Coronary artery (tissue), 2 donors: ENCODE measurements at regions not wholly inside any gene's neighbourhood (a gene's known extent, or its start where the extent isn't known, plus 50 kb on each side); places are given as distances from the start of the nearest gene placed in this dataset.

Source experiments
- DNase-seq: peaks from one replicate; pipeline ENCODE4 v3.0.0-alpha.2; 2017; ENCODE audit warnings: low spot score
- H3K27ac ChIP-seq, 2 donors: fragments of 200-600 bp; sonication (generic); one replicate each; pipeline ENCODE4 v1.5.1; 2016 to 2019
- H3K4me3 ChIP-seq: fragments of 200-600 bp; sonication (generic); 2 replicates; pipeline ENCODE4 v1.5.1; 2016; ENCODE audit warnings: mild to moderate bottlenecking, moderate library complexity
- CTCF ChIP-seq: fragments of 200-600 bp; sonication (generic); IDR thresholded peaks from one replicate; pipeline ENCODE4 v1.5.1; 2019; ENCODE audit warnings: antibody characterized with exemption

- no peak for DNase-seq
- no peak for TF ChIP-seq CTCF
- H3K27ac ChIP-seq: no peak overlapping the region
- no peak overlapping the region for H3K4me3 ChIP-seq
Measured at GRCh38 chr3:65048151-65048550, 360.4 kb upstream of the ADAMTS9 start.

- H3K4me3 ChIP-seq: no peak overlapping the region
- TF ChIP-seq CTCF: no peak
- H3K27ac ChIP-seq: no peak overlapping the region
- DNase-seq: no peak
Measured at GRCh38 chr3:65045138-65045537, 357.3 kb upstream of the ADAMTS9 start.

GRCh38 chr3:65044401-65044800 lies 356.6 kb upstream of the ADAMTS9 start:
- Histone ChIP-seq H3K27ac (no peak overlapping the region), H3K4me3 (no peak overlapping the region)
- TF ChIP-seq CTCF: no peak
- DNase-seq: no peak

GRCh38 chr3:65042675-65043074 lies 354.9 kb upstream of the ADAMTS9 start:
- no peak for TF ChIP-seq CTCF
- Histone ChIP-seq H3K27ac (no peak overlapping the region), H3K4me3 (no peak overlapping the region)
- DNase-seq: no peak

GRCh38 chr3:65039754-65040210 lies 352.0 kb upstream of the ADAMTS9 start:
- no peak for DNase-seq
- H3K4me3 ChIP-seq: no peak overlapping the region
- H3K27ac ChIP-seq: no peak overlapping the region
- TF ChIP-seq CTCF: no peak

GRCh38 chr3:65037861-65038260 lies 350.1 kb upstream of the ADAMTS9 start:
- Histone ChIP-seq H3K27ac (no peak overlapping the region), H3K4me3 (no peak overlapping the region)
- DNase-seq: no peak
- no peak for TF ChIP-seq CTCF

GRCh38 chr3:65035246-65035645 lies 347.4 kb upstream of the ADAMTS9 start:
- Histone ChIP-seq H3K27ac (no peak overlapping the region), H3K4me3 (no peak overlapping the region)
- no peak for TF ChIP-seq CTCF
- no peak for DNase-seq
